NCI-H2227 (cell line): ENCODE measurements at regions not wholly inside any gene's neighbourhood (a gene's known extent, or its start where the extent isn't known, plus 50 kb on each side); places are given as distances from the start of the nearest gene placed in this dataset.

ENCODE experiments used
- DNase-seq: peaks from one replicate; lab custom pipeline; 2025; ENCODE audit not compliant: unreplicated experiment; lab: John Stamatoyannopoulos, UW

DNA sequence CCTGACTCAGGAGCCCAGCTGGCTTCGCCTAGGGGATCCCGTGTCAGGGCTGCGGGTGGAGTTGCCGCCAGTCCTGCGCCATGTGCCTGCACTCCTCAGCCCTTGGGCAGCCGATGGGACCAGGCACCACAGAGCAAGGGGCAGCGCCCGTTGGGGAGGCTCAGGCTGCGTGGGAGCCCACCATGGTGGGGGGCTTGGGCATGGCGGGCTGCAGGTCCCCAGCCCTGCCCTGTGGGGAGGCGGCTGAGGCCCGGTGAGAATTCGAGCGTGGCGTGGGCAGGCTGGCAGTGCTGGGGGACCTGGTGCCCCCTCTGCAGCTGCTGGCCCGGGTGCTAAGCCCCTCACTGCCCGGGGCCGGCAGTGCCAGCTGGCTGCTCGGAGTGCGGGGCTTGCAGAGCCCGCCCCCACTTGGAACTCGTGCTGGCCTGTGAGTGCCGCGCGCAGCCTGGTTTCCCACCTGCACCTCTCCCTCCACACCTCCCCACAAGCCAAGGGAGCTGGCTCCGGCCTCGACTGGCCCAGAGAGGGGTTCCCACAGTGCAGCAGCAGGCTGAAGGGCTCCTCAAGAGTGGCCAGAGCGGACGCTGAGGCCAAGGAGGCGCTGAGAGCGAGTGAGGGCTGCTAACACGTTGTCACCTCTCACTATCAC is 135.1 kb upstream of the SEL1L start:
- no peak for DNase-seq

DNA sequence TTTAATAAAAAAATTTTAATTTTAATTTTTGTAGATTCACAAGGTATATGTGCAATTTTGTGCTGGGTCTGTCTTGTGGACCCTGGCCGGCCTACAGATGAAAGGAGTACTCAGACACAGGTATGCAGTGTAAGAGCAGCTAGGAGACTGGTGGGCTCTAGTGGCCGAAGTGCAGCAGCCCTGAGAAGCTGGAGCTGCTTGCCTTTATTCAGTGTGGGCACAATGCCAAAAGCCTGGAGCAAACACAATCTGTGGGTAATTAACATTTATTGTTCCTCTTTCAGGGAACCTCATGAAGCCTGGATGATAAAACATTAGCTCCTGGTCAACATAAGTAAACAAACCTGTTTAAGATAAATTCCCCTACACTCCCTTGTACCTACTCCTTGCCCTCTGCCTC is 135.7 kb upstream of the SEL1L start:
- DNase-seq = no peak

DNA sequence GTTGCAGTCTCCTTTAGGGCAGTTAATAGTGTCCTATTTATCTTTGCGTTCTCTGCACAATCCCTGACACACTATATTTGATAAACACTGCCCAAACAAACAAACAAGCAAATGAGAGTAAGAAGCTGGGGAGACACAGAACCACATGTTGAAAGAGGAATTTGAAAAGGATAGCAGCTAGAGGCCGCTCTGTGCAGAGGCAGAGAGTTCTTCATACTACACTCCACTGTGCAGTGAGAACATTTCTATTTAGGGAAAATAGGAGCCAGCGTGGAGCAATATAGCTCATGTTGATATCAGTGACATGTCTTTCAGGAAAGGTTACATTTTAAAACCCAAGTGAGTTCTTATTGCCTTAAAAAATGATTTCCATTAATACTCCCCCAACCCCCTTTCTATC is 140.3 kb upstream of the SEL1L start:
- DNase-seq = no peak

GRCh38 chr14:81676395-81676794 is 142.7 kb upstream of the SEL1L start:
- DNase-seq = no peak

GRCh38 chr14:81676879-81677278 is 143.2 kb upstream of the SEL1L start:
- no peak for DNase-seq

DNA sequence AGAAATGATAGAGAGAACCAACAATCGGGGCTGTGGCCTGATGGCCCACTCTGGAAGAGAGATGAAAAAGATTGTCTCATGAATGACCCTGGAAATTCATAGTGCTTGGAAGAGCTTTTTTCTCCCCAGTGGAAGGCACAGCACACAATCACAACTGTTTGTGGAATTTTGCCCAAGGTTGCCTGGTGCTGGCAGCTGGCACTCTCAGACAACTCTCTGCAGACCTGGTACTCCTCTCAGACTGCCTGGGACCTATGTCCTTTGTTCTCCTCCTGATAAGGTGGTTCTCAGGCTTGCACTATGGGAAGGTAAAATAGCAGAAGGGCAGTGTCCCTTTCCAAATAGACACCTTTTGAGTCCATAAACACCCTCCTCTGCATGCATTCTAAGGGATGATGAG is 144.1 kb upstream of the SEL1L start:
- no peak for DNase-seq

DNA sequence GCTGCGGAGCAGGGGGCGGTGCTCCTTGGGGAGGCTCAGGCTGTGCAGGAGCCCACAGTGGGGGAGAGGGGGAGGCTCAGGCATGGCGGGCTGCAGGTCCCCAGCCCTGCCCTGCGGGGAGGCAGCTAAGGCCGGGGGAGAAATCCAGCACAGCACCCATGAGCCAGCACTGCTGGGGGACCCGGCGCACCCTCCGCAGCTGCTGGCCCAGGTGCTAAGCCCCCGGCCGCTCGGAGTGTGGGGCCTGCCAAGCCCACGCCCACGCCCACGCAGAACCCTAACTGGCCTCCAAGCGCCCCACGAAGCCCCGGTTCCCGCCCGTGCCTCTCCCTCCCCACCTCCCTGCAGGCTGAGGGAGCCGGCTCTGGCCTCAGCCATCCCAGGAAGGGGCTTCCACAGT is 145.6 kb upstream of the SEL1L start:
- no peak for DNase-seq

DNA sequence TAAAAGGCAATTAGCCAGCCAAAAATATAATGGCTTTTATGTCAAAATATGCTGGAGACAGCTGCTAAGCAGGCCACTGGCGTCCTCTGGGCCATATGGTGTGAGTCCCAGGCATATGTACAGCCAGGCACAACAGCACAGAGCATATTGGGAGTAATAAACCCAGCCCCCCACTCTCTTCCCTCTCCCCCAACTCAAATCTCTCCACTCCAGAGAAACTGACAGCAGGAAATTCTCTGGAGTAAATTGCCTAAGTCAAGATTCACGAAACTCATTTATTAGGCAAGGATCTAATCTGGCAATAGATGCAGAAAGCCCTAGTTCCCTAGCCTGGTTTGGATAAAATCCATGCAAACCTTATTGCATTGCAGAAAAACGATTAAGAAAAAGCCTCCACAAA is 147.9 kb upstream of the SEL1L start:
- no peak for DNase-seq

DNA sequence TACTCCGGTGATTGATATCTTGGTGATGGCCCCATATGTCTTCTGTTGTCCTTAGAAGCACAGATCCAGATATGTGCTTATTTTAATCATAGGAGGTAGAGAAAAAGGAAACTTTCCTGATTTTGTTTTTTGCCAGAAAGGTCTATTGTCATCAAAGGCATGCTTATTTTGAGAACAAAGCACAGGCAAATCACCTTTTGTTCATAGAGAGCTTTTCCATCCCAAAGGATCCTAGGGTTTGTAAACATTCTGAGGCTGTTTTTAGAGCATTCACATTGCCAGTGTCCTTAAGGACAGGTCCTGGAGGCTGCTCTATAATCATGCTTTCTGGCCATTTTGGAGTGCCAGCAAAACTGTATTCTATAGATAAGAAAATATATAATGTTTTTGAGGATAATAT is 148.5 kb upstream of the SEL1L start:
- DNase-seq = no peak

DNA sequence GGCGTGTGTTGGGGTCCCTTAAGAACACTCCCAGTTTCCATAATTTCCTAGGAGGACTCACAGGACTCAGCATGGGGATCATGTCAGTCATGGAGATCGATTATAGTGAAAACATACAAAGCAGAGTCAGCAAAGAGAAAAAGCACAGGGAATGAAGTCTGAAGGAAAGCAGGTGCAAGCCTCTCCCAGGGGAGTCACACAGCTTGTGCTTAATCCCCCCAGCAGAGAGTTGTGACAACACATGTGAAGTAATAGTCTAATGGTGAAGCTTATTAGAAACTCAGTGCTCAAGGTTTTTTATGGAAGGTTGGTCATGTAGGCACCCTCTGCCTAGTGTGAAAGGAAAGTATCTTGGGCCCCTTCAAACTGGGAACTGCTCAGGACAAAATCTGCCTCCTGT is 149.0 kb upstream of the SEL1L start:
- no peak for DNase-seq

- DNase-seq = no peak
These were observed 151.0 kb upstream of the SEL1L start for GRCh38 chr14:81684696-81685095.

- DNase-seq = no peak
These were observed 152.9 kb upstream of the SEL1L start for GRCh38 chr14:81686512-81686911.

DNA sequence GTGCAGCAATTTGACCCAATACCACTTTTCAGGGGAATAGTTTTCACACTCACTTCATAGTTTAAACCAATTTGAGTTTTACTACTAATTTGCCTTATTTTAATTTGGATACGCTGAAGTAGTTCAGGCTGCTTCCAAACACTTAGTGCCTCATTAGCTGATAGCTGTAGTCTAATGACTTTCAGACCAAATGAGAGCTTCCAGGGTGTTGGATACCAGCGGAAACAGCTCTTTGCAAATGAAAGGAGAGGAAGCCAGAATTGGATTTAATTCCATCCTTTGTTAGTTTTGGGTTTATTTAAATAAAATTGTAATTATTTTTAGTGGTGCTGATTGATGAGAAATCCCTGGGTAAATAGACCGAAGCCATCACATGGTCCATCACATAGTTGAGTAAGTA is 158.3 kb upstream of the SEL1L start:
- DNase-seq = no peak

DNA sequence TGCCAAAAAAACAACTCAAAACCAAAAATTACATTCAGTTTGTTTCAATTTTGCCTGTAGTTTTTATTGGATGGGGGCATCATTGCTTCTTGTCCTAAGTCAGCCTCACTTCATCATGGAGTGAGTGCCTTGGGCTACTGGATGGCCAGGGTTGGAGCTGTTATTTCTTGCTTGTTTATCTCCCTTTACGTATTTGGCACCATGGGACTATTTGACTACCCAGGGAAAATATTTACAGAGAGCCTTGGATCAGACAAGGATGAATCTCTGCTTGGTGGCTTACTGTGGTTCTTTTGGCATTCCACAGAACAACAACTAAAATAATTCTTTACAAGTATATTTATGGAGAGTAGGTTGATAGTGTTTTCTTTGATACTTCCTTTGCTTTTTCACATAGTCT is 160.8 kb upstream of the SEL1L start:
- no peak for DNase-seq

GRCh38 chr14:81709681-81710080 is 176.0 kb upstream of the SEL1L start:
- no peak for DNase-seq

- peak; percentile 60 for DNase-seq
These were observed 176.7 kb upstream of the SEL1L start for GRCh38 chr14:81710232-81710845.

- no peak for DNase-seq
These were observed 182.1 kb upstream of the SEL1L start for GRCh38 chr14:81715731-81716130.

GRCh38 chr14:81716953-81717352 is 183.3 kb upstream of the SEL1L start:
- DNase-seq = peak; percentile 30

GRCh38 chr14:81723956-81724355 is 190.3 kb upstream of the SEL1L start:
- no peak for DNase-seq

- no peak for DNase-seq
These were observed 193.6 kb upstream of the SEL1L start for GRCh38 chr14:81727218-81727617.

- no peak for DNase-seq
These were observed 194.8 kb upstream of the SEL1L start for GRCh38 chr14:81728447-81728846.

DNA sequence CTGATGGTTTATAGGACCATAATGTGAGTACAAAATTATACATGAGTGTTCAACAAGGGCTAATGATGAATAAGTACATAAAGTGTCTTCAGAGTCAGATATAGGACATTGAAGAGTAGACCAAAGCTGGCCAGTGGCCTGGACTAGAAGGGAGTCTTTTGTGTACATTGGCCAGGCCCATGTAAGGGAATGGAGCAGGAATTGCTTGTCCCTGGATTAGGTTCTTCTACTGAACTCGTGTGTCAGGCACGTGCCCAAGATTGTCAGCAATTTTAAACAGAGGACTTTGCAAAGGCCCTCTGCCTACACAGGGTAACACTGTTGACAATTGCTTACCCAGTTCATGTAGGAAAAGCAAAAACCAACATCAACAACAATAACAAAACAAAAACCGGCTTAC is 196.0 kb upstream of the SEL1L start:
- DNase-seq = no peak

- no peak for DNase-seq
These were observed 204.3 kb upstream of the SEL1L start for GRCh38 chr14:81737938-81738337.
